HL-60 (cell line): ENCODE measurements at regions not wholly inside any gene's neighbourhood (a gene's known extent, or its start where the extent isn't known, plus 50 kb on each side); places are given as distances from the start of the nearest gene placed in this dataset.

ENCODE experiments used
- POLR2AphosphoS5 ChIP-seq: IDR thresholded peaks from 2 replicates; pipeline ENCODE4 v1.6.1; 2012; ENCODE audit warnings: low read depth
- REST ChIP-seq: IDR thresholded peaks from 2 replicates; pipeline ENCODE4 v1.6.1; 2012; ENCODE audit warnings: low read depth; ENCODE audit not compliant: insufficient replicate concordance
- TF ChIP-seq, protein P1 (sequence below): IDR thresholded peaks from one replicate; pipeline ENCODE4 v1.5.1; 2011; ENCODE audit warnings: low read length, control low read depth, inconsistent platforms; ENCODE audit not compliant: insufficient read depth

DNA sequence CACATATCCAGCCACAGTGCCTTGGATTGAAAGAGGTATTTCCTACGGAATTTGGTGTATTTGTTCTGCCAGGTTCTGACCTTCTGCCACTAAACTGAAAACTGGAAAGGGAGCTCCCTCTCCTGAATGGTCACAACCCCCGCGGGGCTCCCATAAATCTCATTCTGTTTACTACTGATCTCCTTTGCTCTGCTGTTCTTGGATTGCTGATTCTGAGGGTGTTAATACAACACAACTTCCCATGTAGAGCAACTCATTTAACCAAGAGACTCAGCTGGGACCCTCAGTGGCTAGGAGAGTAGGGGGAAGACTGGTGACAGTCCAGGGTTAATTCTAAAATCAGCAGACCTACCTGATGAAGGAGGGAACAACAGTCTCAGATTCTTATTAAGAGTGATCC lies 662.9 kb downstream of the INHBA start:
- TF ChIP-seq, protein P1, sequence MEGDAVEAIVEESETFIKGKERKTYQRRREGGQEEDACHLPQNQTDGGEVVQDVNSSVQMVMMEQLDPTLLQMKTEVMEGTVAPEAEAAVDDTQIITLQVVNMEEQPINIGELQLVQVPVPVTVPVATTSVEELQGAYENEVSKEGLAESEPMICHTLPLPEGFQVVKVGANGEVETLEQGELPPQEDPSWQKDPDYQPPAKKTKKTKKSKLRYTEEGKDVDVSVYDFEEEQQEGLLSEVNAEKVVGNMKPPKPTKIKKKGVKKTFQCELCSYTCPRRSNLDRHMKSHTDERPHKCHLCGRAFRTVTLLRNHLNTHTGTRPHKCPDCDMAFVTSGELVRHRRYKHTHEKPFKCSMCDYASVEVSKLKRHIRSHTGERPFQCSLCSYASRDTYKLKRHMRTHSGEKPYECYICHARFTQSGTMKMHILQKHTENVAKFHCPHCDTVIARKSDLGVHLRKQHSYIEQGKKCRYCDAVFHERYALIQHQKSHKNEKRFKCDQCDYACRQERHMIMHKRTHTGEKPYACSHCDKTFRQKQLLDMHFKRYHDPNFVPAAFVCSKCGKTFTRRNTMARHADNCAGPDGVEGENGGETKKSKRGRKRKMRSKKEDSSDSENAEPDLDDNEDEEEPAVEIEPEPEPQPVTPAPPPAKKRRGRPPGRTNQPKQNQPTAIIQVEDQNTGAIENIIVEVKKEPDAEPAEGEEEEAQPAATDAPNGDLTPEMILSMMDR: no peak
- TF ChIP-seq POLR2AphosphoS5 (no peak), REST (no peak)
